ENCODE measurements at regions not wholly inside any gene's neighbourhood (a gene's known extent, or its start where the extent isn't known, plus 50 kb on each side); places are given as distances from the start of the nearest gene placed in this dataset.
"Not testable (repeated sequence)": the region's sequence is repeated elsewhere in the genome, so short reads cannot be mapped to it uniquely, and the experiment has no call there.

- TF ChIP-seq CTCF (IDR thresholded peaks at IDR 0.05), result no peak
- Histone ChIP-seq H3K27me3 (ENCODE audit: insufficient read depth in 3 of 3, low read length in 2 of 3) (no peaks in the 10 kb centered on the region), H3K9me3 (no peaks in the 10 kb centered on the region), H3K36me3 (ENCODE audit: insufficient read depth in 1 of 2, low read depth in 1 of 2) (no peaks in the 10 kb centered on the region), H3K27ac (no peak overlapping the region), H3K4me3 (no peak overlapping the region), H3K4me1 (no peaks in the 10 kb centered on the region)
- intact Hi-C loops (cut with DNase I), result no loop called here
- ATAC-seq, result no peak
- WGBS, 3 donors, result 56 to 62% (median 59%) methylated on average over 4 of the region's 4 CpGs
- no peak for DNase-seq
These were observed 135.3 kb upstream of the MEOX2 start for GRCh38 chr7:15821484-15822427.

GRCh38 chr7:15820319-15820718 lies 133.8 kb upstream of the MEOX2 start:
- WGBS, 3 donors, result 63 to 80% (median 68%) methylated on average over 4 of the region's 4 CpGs
- Histone ChIP-seq H3K9me3 (no peaks in the 10 kb centered on the region), H3K27me3 (ENCODE audit: insufficient read depth in 3 of 3, low read length in 2 of 3) (no peaks in the 10 kb centered on the region), H3K4me1 (no peaks in the 10 kb centered on the region), H3K4me3 (no peak overlapping the region), H3K27ac (no peak overlapping the region), H3K36me3 (ENCODE audit: insufficient read depth in 1 of 2, low read depth in 1 of 2) (no peaks in the 10 kb centered on the region)
- ATAC-seq, result no peak
- TF ChIP-seq CTCF (IDR thresholded peaks at IDR 0.05), result no peak
- no peak for DNase-seq
- intact Hi-C loops (cut with DNase I), result no loop called here

GRCh38 chr7:15816835-15817426 lies 130.4 kb upstream of the MEOX2 start:
- WGBS, 3 donors, result 60 to 64% (median 62%) methylated on average over 3 of the region's 3 CpGs
- Histone ChIP-seq H3K9me3 (no peaks in the 10 kb centered on the region), H3K27me3 (ENCODE audit: insufficient read depth in 3 of 3, low read length in 2 of 3) (no peaks in the 10 kb centered on the region), H3K36me3 (ENCODE audit: insufficient read depth in 1 of 2, low read depth in 1 of 2) (no peaks in the 10 kb centered on the region), H3K4me1 (no peaks in the 10 kb centered on the region), H3K27ac (no peak overlapping the region), H3K4me3 (no peak overlapping the region)
- DNase-seq (no peak), ATAC-seq (no peak)
- intact Hi-C loops (cut with DNase I), result no loop called here
- TF ChIP-seq CTCF (IDR thresholded peaks at IDR 0.05), result no peak

- H3K36me3 ChIP-seq (ENCODE audit: insufficient read depth in 1 of 2, low read depth in 1 of 2), result no peaks in the 10 kb centered on the region
- no peak for ATAC-seq
- no peak for TF ChIP-seq CTCF (IDR thresholded peaks at IDR 0.05)
- no peak overlapping the region for H3K27ac ChIP-seq
- intact Hi-C loops (cut with DNase I), result no loop called here
- H3K9me3 ChIP-seq, result no peaks in the 10 kb centered on the region
- no peak for DNase-seq
- H3K4me3 ChIP-seq, result no peak overlapping the region
- no peaks in the 10 kb centered on the region for H3K4me1 ChIP-seq
- H3K27me3 ChIP-seq (ENCODE audit: insufficient read depth in 3 of 3, low read length in 2 of 3), result no peaks in the 10 kb centered on the region
- WGBS, 3 donors, result 94 to 96% (median 96%) methylated on average over 1 of the region's 1 CpG
These were observed 127.0 kb upstream of the MEOX2 start for GRCh38 chr7:15813448-15813847.

- 65 to 69% (median 68%) methylated on average over 1 of the region's 1 CpG for WGBS, 3 donors
- H3K27me3 ChIP-seq (ENCODE audit: insufficient read depth in 3 of 3, low read length in 2 of 3); H3K4me1 ChIP-seq; H3K36me3 ChIP-seq (ENCODE audit: insufficient read depth in 1 of 2, low read depth in 1 of 2); DNase-seq; ATAC-seq; H3K9me3 ChIP-seq; H3K27ac ChIP-seq; intact Hi-C loops (cut with DNase I); H3K4me3 ChIP-seq: not testable (repeated sequence)
These were observed 123.9 kb upstream of the MEOX2 start for GRCh38 chr7:15810383-15810782.

GRCh38 chr7:15809936-15810335 lies 123.5 kb upstream of the MEOX2 start:
- not testable (repeated sequence) for H3K4me1 ChIP-seq; H3K9me3 ChIP-seq; H3K27ac ChIP-seq; ATAC-seq; H3K4me3 ChIP-seq; H3K27me3 ChIP-seq (ENCODE audit: insufficient read depth in 3 of 3, low read length in 2 of 3); DNase-seq; H3K36me3 ChIP-seq (ENCODE audit: insufficient read depth in 1 of 2, low read depth in 1 of 2)
- intact Hi-C loops (cut with DNase I), result loop anchor here in 1 of 2 donors (1.0 kb wide), 1 partner anchor 49 kb away; no protein-coding TSS in a partner anchor
- 81 to 84% (median 83%) methylated on average over 1 of the region's 1 CpG for WGBS, 3 donors
